GM18520 (cell line): ENCODE measurements at regions not wholly inside any gene's neighbourhood (a gene's known extent, or its start where the extent isn't known, plus 50 kb on each side); places are given as distances from the start of the nearest gene placed in this dataset.

Experiments
- ATAC-seq: cut with Tn5 transposase; IDR thresholded peaks from one replicate; pipeline ENCODE4 v1.9.1; 2021; ENCODE audit not compliant: unreplicated experiment

DNA sequence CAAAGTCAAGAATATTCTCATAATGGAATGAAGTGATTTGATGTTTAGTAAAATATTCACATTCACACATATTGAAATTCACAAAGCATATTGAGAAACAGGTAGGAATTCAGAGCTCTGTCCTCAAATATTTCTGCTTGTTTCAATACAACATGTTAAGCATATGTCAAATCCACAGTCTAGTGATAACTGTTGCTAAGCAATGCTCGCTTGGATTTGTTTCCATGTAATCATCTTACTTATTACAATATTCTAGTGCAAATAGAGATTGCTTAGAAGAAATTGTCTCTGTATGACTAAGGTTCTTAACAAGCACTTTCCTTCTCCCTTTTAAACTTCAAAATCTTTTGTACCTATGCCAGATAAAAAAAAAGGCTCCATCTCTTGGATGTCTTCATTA lies 995.7 kb downstream of the CDH18 start:
- ATAC-seq = no peak

DNA sequence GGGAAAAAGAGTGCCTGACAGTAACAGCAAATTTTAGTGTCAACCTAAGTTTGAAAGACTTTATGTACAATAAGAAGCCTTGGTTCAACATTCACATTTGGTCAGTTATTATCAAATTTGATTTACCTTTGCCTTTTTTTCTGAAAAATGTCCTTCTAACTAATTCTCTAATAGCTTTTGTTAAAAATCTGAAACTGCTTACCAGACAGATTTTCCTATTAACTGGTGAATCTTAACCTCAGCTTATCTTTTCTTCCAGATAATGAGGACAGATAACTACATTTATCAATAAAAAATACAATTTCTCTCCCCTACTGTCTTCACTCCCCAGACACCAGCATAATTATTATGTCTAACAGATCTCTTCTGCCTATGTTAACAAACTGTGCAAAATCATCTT lies 988.5 kb downstream of the CDH18 start:
- no peak for ATAC-seq

DNA sequence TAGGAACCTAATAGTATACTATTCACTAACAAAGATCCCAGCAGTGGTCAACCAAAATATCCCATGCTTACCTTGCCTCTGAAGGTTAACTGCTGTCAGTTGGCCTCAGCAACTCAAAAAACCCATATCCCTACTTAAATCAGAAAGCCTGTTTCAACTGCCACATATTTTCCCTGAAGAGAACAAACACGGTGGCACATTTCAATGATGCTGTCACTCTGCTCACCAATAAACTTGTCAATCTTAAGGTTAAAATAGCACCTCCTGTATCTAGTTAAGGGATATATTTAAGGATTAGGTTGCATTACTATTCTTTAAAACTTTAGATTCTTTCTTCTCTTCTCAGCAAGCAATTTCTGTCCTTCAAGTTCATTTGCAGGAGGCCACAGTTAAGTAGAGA lies 986.9 kb downstream of the CDH18 start:
- no peak for ATAC-seq

DNA sequence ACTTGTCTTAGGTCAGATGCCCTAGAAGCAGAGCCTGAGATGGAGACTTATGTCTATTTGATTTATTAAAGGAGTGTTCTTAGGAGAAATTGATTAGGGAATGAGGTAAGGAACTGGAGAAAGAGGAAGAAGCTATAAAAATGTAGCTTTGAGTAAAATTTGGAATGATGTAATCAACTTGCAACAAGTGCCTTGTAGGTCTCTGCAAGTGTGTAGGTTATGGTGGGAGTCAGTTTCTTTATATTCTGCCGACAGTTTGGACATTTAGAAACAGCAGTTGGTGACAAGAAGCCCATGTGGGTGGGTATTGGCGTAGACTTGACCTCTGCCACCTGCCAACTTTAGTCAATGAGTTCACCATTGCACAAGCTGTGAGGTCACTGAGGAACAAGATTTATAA lies 986.5 kb downstream of the CDH18 start:
- ATAC-seq = no peak

DNA sequence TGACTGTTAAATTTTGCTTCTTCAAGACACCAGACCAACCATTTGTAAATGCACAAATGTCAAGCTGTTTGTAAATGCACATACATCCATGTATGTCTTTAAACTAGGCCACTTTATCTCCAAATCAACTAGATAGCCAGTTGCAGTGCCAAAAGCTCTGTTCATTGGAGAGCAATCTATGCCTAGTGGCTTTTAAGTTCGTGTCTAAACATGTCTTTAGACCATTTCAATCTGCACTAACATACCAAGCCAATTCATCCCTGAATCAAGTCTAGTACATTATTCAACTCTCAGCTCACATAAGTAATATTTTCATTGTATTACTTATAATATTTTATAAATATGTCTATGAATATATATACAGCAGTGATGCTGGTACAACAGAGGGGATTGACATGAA lies 985.9 kb downstream of the CDH18 start:
- no peak for ATAC-seq

DNA sequence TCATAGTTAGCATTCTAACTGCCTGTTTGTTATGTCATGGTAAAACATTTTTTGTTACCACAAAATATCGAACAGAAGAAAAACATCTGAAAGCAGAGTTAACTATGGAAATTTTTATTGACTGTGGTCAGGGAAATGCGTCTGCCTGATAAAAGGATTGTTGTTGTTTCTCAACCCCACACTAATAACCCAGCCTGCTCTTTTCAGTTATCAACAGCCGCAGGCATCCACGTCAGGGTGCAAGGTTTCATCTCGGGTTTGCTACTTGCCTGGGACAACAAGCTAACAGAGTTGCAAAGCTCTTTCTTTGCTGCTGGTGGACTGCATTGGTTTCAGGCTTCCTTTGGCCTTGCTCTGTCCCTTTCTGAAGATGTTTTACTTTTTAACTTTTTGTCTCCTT lies 969.2 kb downstream of the CDH18 start:
- no peak for ATAC-seq

DNA sequence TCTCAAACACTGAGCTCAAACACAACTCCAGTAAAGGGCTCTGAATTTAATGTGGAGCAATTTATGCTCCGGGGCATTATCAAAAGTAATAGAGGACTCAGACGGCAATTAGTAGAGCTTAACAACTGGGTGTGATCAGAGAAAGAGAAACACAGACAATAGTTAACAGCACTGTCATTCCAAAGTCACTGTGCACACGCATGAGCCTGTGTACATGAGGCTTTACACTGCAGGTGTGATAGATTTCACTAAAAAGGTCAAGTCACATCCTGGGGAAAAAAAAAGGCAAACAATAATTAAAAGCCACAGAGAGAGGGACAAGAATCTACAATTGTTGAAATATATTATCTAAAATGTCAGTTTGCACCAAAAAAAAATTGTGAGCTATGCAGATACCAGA lies 956.5 kb downstream of the CDH18 start:
- ATAC-seq = no peak

DNA sequence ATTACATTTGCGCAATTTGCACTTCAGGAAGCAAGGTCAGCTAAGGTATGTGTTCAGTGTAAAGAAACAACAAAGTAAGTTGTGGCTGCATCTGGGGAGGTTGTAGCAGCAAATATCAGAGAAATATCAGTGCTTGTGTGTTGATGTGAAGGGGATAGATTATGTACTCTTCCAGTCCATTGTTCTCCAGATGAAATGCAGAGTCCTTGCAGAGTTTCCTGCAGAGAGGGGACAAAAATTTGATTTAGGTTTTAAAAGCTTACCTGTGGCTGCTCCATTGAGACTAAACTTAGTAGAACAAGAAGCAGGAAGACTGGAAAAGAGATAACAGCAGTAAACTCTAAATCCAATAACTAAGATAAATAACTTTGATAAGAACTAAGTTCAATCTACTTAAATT lies 952.2 kb downstream of the CDH18 start:
- no peak for ATAC-seq

DNA sequence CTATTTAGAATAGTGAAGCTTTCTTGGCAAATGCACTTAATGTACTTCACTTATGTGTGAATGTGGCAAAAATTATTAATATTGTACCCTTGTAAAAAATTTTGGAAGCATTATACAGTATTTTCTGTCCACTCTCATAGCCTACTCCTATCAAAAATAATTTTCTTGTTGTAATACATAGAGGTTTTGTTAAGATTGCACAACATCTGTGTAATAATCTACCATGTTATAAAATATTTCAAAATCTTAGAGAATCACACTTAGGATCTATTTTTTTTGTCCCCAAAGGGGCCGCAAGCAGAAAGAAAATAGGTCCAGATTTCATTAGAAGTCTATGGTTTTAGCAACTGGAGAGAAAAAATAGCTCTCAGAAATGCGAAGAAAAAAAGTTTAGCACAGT lies 945.9 kb downstream of the CDH18 start:
- no peak for ATAC-seq

DNA sequence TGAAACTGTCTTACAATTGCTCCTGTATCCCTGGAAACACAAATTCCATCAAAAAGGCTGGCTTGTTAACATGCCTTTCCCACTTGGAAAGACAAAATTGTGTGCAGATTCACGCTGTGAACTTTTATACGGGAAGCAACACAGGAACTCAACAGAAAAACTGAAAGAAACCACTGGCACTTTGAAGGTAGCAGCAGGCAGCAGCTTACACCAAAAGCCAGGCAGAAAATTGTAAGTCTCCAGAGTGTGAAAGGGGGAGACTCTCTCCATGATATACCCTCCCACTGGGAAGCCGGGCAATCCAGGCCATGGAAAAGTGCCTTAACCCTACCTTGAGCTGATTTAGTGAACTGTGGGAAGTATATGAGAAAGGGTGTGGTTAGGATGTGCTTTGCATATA lies 943.7 kb downstream of the CDH18 start:
- ATAC-seq = no peak

DNA sequence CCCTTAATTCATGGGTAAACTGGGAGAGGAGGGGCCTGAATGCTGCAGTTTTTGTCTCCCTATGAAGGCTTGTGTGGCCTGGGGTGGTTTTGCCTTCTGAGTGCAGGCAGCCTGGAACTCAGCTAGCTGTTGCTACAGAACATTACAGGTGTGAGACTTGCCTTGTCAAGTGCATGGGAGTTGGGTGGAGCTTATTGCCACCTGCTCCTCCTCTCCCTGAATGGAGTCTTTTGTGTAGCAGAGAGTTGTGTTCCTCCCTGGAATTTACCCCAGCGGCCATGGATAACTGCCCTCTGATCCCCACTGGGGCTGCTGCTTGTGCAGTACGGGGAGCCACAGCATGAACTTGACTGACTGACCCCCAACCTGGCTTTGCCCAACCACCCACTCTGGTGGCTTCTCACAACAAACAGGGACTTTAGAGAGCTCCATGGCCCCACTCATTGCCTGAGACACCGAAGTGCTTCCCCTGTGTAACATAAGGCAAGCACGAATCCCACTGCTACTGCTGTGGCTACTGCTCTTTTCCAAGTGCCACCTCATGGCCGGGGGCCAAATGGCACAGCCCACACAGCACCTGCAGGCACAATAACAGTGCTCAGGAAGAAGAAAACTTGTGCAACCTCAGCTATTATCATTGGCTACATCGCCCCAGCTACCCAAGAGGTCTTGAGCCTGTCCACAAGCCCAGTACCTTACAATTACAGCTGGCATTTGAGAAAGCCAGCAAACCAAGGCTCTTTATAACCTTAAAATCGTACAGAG lies 942.9 kb downstream of the CDH18 start:
- ATAC-seq = no peak

DNA sequence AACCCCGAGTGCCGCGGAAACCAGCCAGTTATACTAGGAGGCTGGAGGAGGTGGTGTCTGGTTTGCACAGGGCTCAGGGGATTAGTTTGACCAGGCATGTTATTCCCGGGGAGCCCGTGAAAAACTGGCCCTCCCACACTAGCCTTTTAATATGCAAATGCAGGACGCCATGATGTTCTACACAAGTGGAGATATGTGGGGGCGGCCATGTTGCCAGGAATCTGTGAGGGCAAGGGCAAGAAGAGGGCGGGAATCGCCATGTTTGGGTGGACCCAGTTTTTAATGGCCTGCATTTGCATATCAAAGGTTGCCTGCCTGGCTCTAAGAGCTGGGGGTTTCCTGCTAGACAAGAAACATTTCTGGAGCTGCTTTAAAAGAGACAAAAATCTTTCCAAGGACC lies 940.7 kb downstream of the CDH18 start:
- no peak for ATAC-seq

DNA sequence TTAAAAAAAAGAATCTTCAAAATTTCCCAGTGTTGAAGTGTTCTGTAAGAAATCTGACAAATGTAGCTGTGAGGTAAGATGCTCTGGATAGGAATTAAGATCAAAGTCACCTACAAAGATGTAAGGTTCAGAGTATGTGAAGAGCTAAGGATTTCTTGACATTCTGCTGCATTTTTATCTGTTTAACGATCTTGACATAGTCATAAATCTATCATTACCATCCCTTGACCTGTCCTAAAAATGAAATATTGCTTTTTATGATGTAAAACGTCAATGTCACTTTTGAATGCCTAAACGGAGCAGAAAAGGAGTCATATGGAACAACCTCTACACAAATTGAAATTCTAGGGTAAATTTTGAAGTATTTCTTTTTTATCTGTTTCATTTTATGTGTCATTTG lies 939.3 kb downstream of the CDH18 start:
- ATAC-seq = no peak

DNA sequence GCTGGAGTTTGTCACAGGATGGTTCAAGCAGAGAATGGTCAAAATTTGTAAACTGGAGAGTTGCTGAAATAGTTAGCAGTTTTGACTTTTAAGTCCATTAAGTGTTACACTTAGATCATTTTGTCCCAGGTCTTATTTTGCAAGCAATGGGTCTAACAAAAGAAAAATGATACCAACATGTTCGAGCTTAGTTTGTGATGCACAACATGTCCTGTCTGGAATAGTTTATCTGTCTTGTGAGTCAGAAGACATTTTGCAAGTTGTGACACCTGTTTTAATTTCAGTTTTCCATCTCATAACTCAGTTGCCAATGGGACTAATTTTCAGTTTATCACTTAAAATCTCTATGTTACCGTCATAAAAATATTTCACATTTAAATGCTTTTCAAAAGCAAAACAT lies 929.8 kb downstream of the CDH18 start:
- no peak for ATAC-seq

DNA sequence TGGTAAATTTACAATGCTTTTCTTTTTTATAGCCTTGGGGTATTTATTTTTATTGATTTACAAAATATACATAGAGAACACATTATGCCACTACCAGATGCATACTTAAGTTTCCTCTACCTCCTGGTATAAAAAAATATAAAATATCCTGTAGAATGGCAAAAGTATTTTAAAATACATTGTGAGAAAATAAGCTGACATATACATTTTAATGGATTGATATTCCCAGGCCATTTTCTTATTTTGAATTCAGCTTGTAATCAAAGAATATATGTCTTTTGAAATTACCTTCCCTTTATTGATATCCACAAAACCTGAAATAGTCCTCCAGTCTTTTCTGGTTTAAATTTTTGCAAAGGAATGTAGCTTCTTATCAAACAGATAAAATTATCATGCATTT lies 923.9 kb downstream of the CDH18 start:
- no peak for ATAC-seq

DNA sequence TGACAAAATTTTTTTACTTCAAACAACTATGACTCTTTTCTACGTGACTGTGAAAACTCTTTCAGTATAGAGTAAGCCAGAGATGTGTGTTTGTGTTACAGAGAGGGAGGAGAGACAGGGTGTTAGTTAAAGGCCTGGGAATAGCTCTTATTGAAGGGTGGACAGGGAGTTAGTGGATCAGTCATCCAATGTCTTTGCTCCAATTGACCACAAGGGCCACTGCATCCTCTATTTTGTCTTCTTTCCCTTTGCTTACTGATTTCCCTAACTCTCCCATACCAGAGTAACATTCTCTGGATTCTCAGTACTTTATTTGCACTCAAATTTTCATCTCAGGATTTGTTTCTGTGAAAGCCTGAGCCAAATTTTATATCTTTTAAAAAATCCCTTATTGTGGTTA lies 920.3 kb downstream of the CDH18 start:
- ATAC-seq = no peak

DNA sequence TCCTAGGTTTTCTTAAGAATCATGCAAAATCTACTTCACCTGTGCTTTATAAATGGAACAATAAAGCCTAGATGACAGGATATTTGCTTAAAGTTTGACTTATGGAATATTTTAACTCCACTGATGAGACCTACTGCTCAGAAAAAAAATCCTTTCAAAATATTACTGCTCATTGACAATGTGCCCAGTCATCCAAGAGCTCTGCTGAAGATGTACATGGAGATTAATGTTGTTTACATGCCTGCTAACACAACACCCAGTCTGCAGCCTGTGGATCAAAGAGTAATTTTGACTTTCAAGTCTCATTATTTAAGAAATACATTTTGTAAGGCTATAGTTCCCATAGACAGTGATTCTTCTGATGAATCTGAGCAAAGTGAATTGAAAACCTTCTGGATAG lies 889.6 kb downstream of the CDH18 start:
- ATAC-seq = no peak

DNA sequence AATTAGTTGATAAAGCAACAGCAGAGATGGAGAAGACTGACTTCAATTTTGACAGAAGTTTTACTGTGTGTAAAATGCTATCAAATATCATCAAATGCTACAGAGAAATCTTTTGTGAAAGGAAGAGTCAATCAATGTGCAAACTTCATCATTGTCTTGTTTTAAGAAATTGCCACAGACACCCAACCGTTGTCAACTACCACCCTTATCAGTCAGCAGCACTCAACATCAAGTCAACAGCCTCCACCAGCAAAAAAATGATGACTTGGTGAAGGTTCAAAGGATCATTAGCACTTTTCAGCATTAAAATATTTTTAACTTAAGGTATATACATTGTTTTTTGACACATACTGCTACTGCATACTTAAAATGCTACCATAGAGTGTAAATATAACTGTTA lies 888.8 kb downstream of the CDH18 start:
- ATAC-seq = no peak

DNA sequence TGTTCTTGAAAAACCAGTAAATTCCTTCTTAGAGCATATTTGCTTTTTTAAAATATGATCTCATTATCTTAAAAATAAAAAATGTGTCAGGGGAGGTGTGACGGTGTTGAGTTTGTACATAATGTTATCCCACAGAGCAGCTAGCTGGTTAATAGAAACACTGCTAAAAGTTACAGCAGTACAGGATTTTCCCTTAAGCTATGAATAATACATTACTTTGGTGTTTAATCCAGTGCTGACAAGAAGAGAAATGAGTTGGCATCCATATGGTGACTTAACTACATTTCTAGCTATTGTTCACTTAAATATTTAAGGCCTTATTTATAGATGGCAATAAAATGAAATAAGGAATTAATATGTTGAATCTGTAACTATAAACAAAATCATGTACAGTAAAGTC lies 883.1 kb downstream of the CDH18 start:
- no peak for ATAC-seq

DNA sequence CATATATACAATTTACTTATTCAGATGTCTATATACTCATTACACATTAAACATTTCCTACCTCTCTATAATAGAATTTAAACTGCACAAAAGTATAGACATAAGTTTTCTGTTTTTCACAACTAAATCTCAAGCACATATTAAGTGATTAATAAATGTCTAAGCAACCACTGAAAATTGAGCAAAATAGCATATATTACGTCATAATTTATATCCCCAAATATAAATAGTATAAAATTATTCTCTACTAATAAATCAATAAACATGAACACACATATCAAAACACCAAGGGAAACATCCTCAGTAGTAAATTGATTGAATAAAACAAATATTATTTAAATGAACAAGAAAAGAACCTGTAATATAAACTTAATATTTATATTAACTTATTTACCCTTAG lies 865.1 kb downstream of the CDH18 start:
- no peak for ATAC-seq

DNA sequence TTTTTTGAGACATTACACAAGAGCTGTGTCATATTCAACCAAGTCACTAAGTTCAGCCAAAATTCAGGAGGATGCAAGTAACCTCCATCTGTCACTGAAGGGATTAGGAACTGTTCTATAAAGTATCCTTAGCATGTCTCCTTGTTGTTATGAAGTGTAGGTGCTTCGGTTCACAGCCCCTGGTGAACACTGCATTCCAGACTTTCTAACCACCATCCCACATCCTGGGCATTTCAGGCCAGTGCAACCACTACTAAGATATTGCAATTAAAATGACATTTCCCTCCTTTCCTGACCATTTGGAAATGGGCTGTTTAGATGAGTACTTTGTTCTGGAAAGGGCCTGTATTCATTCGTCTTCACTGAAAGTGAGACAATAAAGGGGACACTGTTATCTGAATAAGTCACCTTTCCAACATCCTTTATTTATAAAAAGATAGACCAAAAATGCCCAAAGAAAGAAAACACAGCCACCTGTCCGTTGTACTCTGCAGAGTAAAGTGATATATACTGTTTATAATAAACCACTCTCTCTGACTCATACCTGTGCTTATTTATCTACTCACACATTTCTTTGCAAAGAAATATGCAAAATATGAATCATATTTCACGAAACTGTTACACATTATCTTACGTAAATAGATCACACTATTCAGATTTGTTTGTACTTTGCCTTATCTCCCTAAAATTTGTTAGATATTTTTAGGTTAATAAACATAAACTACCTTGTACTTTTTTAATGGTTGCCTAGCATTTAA lies 861.9 kb downstream of the CDH18 start:
- no peak for ATAC-seq

DNA sequence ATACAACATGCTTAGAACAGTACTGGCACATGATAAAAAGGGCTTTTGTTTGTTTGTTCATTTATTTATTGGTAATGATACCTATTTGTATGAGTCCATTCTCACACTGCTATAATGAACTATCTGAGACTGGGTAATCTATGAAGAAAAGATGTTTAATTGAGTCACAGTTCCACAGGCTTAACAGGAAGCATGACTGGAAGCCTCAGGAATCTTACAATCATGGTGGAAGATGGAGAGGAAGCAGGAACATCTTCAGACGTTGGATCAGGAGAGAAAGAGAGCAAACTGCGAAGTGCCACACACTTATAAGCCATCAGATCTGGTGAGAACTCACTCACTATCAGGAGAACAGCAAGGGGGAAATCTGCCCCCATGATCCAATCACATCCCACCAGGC lies 847.7 kb downstream of the CDH18 start:
- ATAC-seq = no peak
